K562 (cell line): ENCODE measurements at regions not wholly inside any gene's neighbourhood (a gene's known extent, or its start where the extent isn't known, plus 50 kb on each side); places are given as distances from the start of the nearest gene placed in this dataset.

Experiments used
- ATAC-seq: fragments of 200-7000 bp; cut with Tn5 transposase; 3 replicates; pipeline ENCODE4 v1.9.1; 2020; ENCODE audit warnings: moderate library complexity
- BruUV-seq: library from RNA; stranded (reverse); fragments of 400-500 nt; replicated peaks from 2 replicates; lab custom pipeline; 2021; lab: Mats Ljungman, UMichigan
- CTCF ChIA-PET: fragments of 300-600 bp; formaldehyde crosslinking; extraction: SDS; loops from one replicate; lab custom pipeline; 2021; ENCODE audit warnings: low intra/inter-chr PET ratio; lab: Yijun Ruan, JAX
- POLR2A ChIA-PET: fragments of 300-600, 350-650 bp; sonication (Branson Sonifier 250); formaldehyde crosslinking; extraction: SDS; loops from one replicate; lab custom pipeline; 2021; ENCODE audit warnings: antibody characterized with exemption, inconsistent platforms; lab: Yijun Ruan, JAX
- DNase-seq, 4 experiments: peaks; one replicate each; pipeline versions ENCODE4 v3.0.0 to v3.0.0-alpha.2; 2011 to 2018; ENCODE audit warnings: low spot score in 3 of 4, mixed read lengths in 3 of 4; ENCODE audit errors: extremely low read depth in 1 of 4
- FAIRE-seq: peaks from 2 replicates; lab custom pipeline; 2011; peaks lifted over from hg19 to GRCh38; lab: Jason Lieb, UNC
- H2AFZ ChIP-seq: 2 replicates; pipeline ENCODE4 v1.6.0; 2011; ENCODE audit warnings: low read depth, low read length, control low read depth, inconsistent platforms
- H3K27ac ChIP-seq: fragments of 200-600 bp; 3 replicates; pipeline ENCODE4 v1.8.0; 2011; ENCODE audit warnings: low read depth, mild to moderate bottlenecking, control low read depth, inconsistent platforms, low read length, moderate library complexity, mixed read lengths; ENCODE audit errors: extremely low read depth
- H3K27me3 ChIP-seq, 2 experiments: fragments of 300-600 bp in 1 of 2; 2 replicates in 1 of 2; 3 replicates in 1 of 2; pipeline versions ENCODE4 v1.6.0 to v1.8.0; 2011; ENCODE audit warnings: inconsistent platforms in 2 of 2, low read length in 2 of 2, mild to moderate bottlenecking in 1 of 2, mixed read lengths in 1 of 2, moderate library complexity in 1 of 2; ENCODE audit not compliant: control insufficient read depth in 2 of 2, insufficient read depth in 2 of 2
- H3K36me3 ChIP-seq: fragments of 300-600 bp; 3 replicates; pipeline ENCODE4 v1.8.0; 2011; ENCODE audit warnings: mild to moderate bottlenecking, low read length, inconsistent platforms; ENCODE audit not compliant: control insufficient read depth, insufficient read depth
- H3K4me1 ChIP-seq, 2 experiments: fragments of 200-600 bp in 1 of 2; replicated peaks in 1 of 2; 2 replicates in 1 of 2; 3 replicates in 1 of 2; pipeline versions ENCODE4 v1.5.1 to v1.8.0; 2011; ENCODE audit warnings: inconsistent platforms in 2 of 2, low read length in 2 of 2, mild to moderate bottlenecking in 1 of 2, mixed read lengths in 1 of 2, moderate library complexity in 1 of 2; ENCODE audit not compliant: control insufficient read depth in 2 of 2, insufficient read depth in 2 of 2
- H3K4me2 ChIP-seq: 2 replicates; pipeline ENCODE4 v1.6.1; 2011; ENCODE audit warnings: low read length, control low read depth, inconsistent platforms, mixed read lengths; ENCODE audit not compliant: insufficient read depth
- H3K4me3 ChIP-seq: fragments of 200-600 bp; sonication (generic), shearing (Covaris generic); 2 replicates; pipeline ENCODE4 v1.5.1; 2016; ENCODE audit warnings: control low read depth, inconsistent platforms
- H3K79me2 ChIP-seq: fragments of 200-600 bp; 3 replicates; pipeline ENCODE4 v1.8.0; 2011; ENCODE audit warnings: low read length, inconsistent platforms; ENCODE audit not compliant: control insufficient read depth, insufficient read depth
- H3K9ac ChIP-seq, 2 experiments: 2 replicates each; pipeline versions ENCODE4 v1.6.0 to v1.6.1; 2011; ENCODE audit warnings: low read depth in 2 of 2, low read length in 2 of 2, control low read depth in 1 of 2, inconsistent platforms in 1 of 2, mild to moderate bottlenecking in 1 of 2, mixed read lengths in 1 of 2; ENCODE audit not compliant: insufficient read depth in 1 of 2
- H3K9me1 ChIP-seq: one replicate; pipeline ENCODE4 v1.6.0; 2011; ENCODE audit warnings: inconsistent platforms, mild to moderate bottlenecking, low read length, moderate library complexity; ENCODE audit not compliant: control insufficient read depth, insufficient read depth
- H3K9me3 ChIP-seq: replicated peaks from 2 replicates; pipeline ENCODE4 v1.5.1; 2011; ENCODE audit warnings: low read depth, low read length, inconsistent platforms; ENCODE audit not compliant: control insufficient read depth, insufficient read depth
- H4K20me1 ChIP-seq: replicated peaks from 2 replicates; pipeline ENCODE4 v1.6.1; 2011; ENCODE audit warnings: low read length, inconsistent platforms, mixed read lengths; ENCODE audit not compliant: control insufficient read depth, insufficient read depth
- C11orf30 ChIP-seq: fragments of 450-650 bp; IDR thresholded peaks from 2 replicates; pipeline ENCODE4 v1.6.1; 2016; ENCODE audit warnings: low read depth, mild to moderate bottlenecking
- MAFF ChIP-seq: IDR thresholded peaks from 2 replicates; pipeline ENCODE4 v1.6.1; 2012; ENCODE audit warnings: low read length, improper control_type of control experiment
- MAFG ChIP-seq: fragments of 450-650 bp; conservative IDR thresholded peaks from 2 replicates; pipeline ENCODE4 v1.6.1; 2016; ENCODE audit warnings: missing genetic modification characterization, missing compliant biosample characterization
- MAFK ChIP-seq: IDR thresholded peaks from 2 replicates; pipeline ENCODE4 v1.6.1; 2011; ENCODE audit warnings: low read length, improper control_type of control experiment
- RFX1 ChIP-seq: fragments of 450-650 bp; IDR thresholded peaks from 2 replicates; pipeline ENCODE4 v1.6.1; 2016; ENCODE audit warnings: mild to moderate bottlenecking, moderate library complexity
- YBX1 ChIP-seq: fragments of 450-650 bp; IDR thresholded peaks from 2 replicates; pipeline ENCODE4 v1.7.1; 2016; ENCODE audit warnings: mild to moderate bottlenecking
- YY1 ChIP-seq, 3 experiments: IDR thresholded peaks; 2 replicates each; pipeline ENCODE4 v1.6.1; 2011; ENCODE audit warnings: low read length in 2 of 3, mild to moderate bottlenecking in 2 of 3, moderate library complexity in 2 of 3, borderline replicate concordance in 1 of 3, control low read depth in 1 of 3, low read depth in 1 of 3; ENCODE audit not compliant: insufficient read depth in 3 of 3, insufficient replicate concordance in 2 of 3, control insufficient read depth in 1 of 3, insufficient read length in 1 of 3; ENCODE audit errors: extremely low read depth in 1 of 3
- ZNF253 ChIP-seq: fragments of 250-450 bp; sonication (Bioruptor Pico); conservative IDR thresholded peaks from 2 replicates; pipeline ENCODE4 v1.6.1; 2021; ENCODE audit warnings: mild to moderate bottlenecking
- ZNF3 ChIP-seq: fragments of 250-450 bp; sonication (Bioruptor Pico); IDR thresholded peaks from 2 replicates; pipeline ENCODE4 v1.5.0; 2021; ENCODE audit warnings: mild to moderate bottlenecking, moderate library complexity
- ZNF316 ChIP-seq: fragments of 450-650 bp; IDR thresholded peaks from 2 replicates; pipeline ENCODE4 v1.6.1; 2016
- ZNF324 ChIP-seq: fragments of 250-450 bp; sonication (Bioruptor Pico); IDR thresholded peaks from 2 replicates; pipeline ENCODE4 v1.4.0; 2020; ENCODE audit warnings: mild to moderate bottlenecking
- WGBS: fragments of 100-300 bp; shearing (Covaris generic); methylation state at CpG from one replicate; pipeline ENCODE4 v1.1.6; 2016; ENCODE audit warnings: low coverage, mixed read lengths; ENCODE audit not compliant: insufficient coverage; ENCODE audit errors: missing lambda C conversion rate; 5-methylcytosine and 5-hydroxymethylcytosine counted together
- in situ Hi-C: fragments of 300-500 bp; cut with MboI; formaldehyde crosslinking; loops from 4 replicates; pipeline ENCODE4 v1.15.0; 2018; ENCODE audit warnings: inconsistent platforms, mixed read lengths
- intact Hi-C: fragments of 100-400 bp; cut with micrococcal nuclease; formaldehyde crosslinking; loops from 2 replicates; pipeline ENCODE4 v1.14.2; 2022

DNA sequence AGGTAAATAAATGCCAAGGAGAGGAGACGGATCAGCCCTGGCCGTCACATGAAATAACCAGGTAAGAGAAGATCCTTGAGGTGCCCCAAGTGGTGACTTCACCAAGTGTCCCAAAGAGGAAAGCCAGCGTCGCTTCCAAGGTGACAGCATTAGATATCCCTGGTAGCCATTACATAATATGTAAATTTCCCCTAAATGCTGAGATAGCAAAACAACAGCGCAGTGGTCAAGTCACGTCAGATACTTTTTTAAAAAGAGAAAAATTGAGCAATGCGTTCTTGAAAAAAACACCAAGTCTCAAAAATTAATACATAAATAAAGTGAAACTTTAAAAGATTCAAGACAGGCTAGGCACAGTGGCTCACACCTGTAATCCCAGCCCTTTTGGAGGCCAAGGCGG lies 100.2 kb downstream of the HTR5A start:
- H3K4me3 ChIP-seq = no peak overlapping the region
- 0 out of 2 replicates have a peak overlapping the region, but pooled peaks have one; percentile 9 for H2AFZ ChIP-seq
- H3K36me3 ChIP-seq = no peaks in the 10 kb centered on the region
- no peak overlapping the region for H3K4me2 ChIP-seq
- 1% methylated on average over 8 of the region's 8 CpGs for WGBS
- ChIA-PET CTCF (no interaction called here), POLR2A (interaction anchor here (0.9 kb wide), 1 partner anchor 1772 kb away, joined by 3 read pairs; no protein-coding TSS in a partner anchor)
- in situ Hi-C loops (no loop called here), intact Hi-C loops (no loop called here)
- no peak for DNase-seq
- BruUV-seq = no TSS peak
- no peak overlapping the region for H3K9ac ChIP-seq
- H3K79me2 ChIP-seq = no peaks in the 10 kb centered on the region
- no peak overlapping the region for H3K27ac ChIP-seq
- no peak for FAIRE-seq
- peaks cover 67 to 92% of the 10 kb centered on the region in 2 experiments for H3K27me3 ChIP-seq
- TF ChIP-seq ZNF324 (CRISPR knock-in tag) = no peak
- TF ChIP-seq YBX1 = no peak
- peak; percentile 87 for TF ChIP-seq C11orf30
- peak; percentile 27; the same call in 1 of the 2 replicates for TF ChIP-seq RFX1
- peak; percentile 82 for TF ChIP-seq MAFK
- TF ChIP-seq ZNF253 (CRISPR knock-in tag) = no peak
- TF ChIP-seq MAFF = peak; percentile 83
- peak; percentile 91 for TF ChIP-seq MAFG (tag)
- TF ChIP-seq ZNF316 = peak; percentile 91
- TF ChIP-seq ZNF3 (CRISPR knock-in tag) = no peak
- peak in 1 of 3 experiments; percentile 34 for TF ChIP-seq YY1 (IDR thresholded peaks at IDR 0.05; ENCODE audit: borderline replicate concordance in 1 of 3, control insufficient read depth in 1 of 3, extremely low read depth in 1 of 3, insufficient read depth in 3 of 3, insufficient read length in 1 of 3, insufficient replicate concordance in 2 of 3, low read depth in 1 of 3, low read length in 2 of 3)
- no peaks in the 10 kb centered on the region; the same call in 1 of the 2 replicates for H4K20me1 ChIP-seq
- H3K4me1 ChIP-seq = peaks cover 0 to 12% of the 10 kb centered on the region in 2 experiments; a peak in 1 of 5 replicates
- no peaks in the 10 kb centered on the region for H3K9me3 ChIP-seq
- 0 out of 3 replicates have a peak, but pooled peaks have one; percentile 17 for ATAC-seq
- H3K9me1 ChIP-seq = no peaks in the 10 kb centered on the region
